GM23338 (cell line): ENCODE measurements at regions not wholly inside any gene's neighbourhood (a gene's known extent, or its start where the extent isn't known, plus 50 kb on each side); places are given as distances from the start of the nearest gene placed in this dataset.

ENCODE experiments used
- CREB1 ChIP-seq: fragments of 250-450 bp; sonication (Bioruptor Pico); IDR thresholded peaks from 2 replicates; pipeline ENCODE4 v1.5.0; 2020; ENCODE audit warnings: low read depth, mild to moderate bottlenecking, moderate library complexity
- EZH2 ChIP-seq: fragments of 200-600 bp; sonication (generic); IDR thresholded peaks from one replicate; pipeline ENCODE4 v1.8.0; 2017; ENCODE audit warnings: antibody characterized with exemption, mild to moderate bottlenecking, low read depth; ENCODE audit not compliant: unreplicated experiment
- EZH2phosphoT487 ChIP-seq: fragments of 200-600 bp; sonication (generic); IDR thresholded peaks from one replicate; pipeline ENCODE4 v1.8.1; 2018; ENCODE audit warnings: antibody characterized with exemption; ENCODE audit not compliant: unreplicated experiment
- JUNB ChIP-seq: IDR thresholded peaks from one replicate; pipeline ENCODE4 v1.6.1; 2016; ENCODE audit warnings: antibody characterized with exemption; ENCODE audit not compliant: unreplicated experiment
- POLR2AphosphoS5 ChIP-seq: IDR thresholded peaks from 2 replicates; pipeline ENCODE4 v1.6.1; 2016; ENCODE audit warnings: antibody characterized with exemption, low read depth
- STAT1 ChIP-seq: IDR thresholded peaks from one replicate; pipeline ENCODE4 v1.6.1; 2016; ENCODE audit warnings: antibody characterized with exemption; ENCODE audit not compliant: unreplicated experiment
- ZNF331 ChIP-seq: fragments of 250-450 bp; sonication (Bioruptor Pico); IDR thresholded peaks from 2 replicates; pipeline ENCODE4 v1.5.0; 2020; ENCODE audit warnings: low read depth, mild to moderate bottlenecking, moderate library complexity
- TF ChIP-seq, protein P1 (sequence below), 2 experiments: fragments of 200-600 bp in 1 of 2; sonication (generic) in 1 of 2; conservative IDR thresholded peaks; 2 replicates each; pipeline versions ENCODE4 v1.5.1 to v1.6.1; 2016 to 2017; ENCODE audit warnings: antibody characterized with exemption in 2 of 2, low read depth in 2 of 2, mild to moderate bottlenecking in 2 of 2, moderate library complexity in 1 of 2
- TF ChIP-seq, protein P2 (sequence below): IDR thresholded peaks from 2 replicates; pipeline ENCODE4 v1.6.1; 2016; ENCODE audit warnings: antibody characterized with exemption
- TF ChIP-seq, protein P3 (sequence below): IDR thresholded peaks from one replicate; pipeline ENCODE4 v1.6.1; 2018; ENCODE audit warnings: antibody characterized with exemption; ENCODE audit not compliant: unreplicated experiment

DNA sequence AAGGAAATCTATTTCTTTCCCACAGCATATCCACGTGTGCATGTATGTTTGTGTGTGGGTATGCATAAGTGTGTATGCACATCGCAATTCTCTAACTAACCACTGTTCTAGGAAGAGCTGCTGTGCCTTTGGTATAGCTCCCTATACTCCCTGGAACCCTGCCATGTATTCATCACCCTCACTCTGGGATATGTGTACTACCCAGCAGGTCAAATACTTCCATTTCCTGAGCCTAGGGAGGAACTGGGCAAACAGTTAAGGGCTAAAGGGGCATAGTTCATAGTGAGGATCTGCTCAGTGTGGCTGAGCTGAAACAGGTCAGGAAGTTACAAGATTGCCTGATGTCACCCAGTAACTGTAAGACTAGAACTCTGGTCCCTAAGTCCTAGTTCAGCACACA, 260.4 kb downstream of the RPLP1 start:
- TF ChIP-seq, protein P1, sequence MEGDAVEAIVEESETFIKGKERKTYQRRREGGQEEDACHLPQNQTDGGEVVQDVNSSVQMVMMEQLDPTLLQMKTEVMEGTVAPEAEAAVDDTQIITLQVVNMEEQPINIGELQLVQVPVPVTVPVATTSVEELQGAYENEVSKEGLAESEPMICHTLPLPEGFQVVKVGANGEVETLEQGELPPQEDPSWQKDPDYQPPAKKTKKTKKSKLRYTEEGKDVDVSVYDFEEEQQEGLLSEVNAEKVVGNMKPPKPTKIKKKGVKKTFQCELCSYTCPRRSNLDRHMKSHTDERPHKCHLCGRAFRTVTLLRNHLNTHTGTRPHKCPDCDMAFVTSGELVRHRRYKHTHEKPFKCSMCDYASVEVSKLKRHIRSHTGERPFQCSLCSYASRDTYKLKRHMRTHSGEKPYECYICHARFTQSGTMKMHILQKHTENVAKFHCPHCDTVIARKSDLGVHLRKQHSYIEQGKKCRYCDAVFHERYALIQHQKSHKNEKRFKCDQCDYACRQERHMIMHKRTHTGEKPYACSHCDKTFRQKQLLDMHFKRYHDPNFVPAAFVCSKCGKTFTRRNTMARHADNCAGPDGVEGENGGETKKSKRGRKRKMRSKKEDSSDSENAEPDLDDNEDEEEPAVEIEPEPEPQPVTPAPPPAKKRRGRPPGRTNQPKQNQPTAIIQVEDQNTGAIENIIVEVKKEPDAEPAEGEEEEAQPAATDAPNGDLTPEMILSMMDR (conservative IDR thresholded peaks at IDR 0.05; ENCODE audit: low read depth in 2 of 2) = no peak
- TF ChIP-seq, protein P2, sequence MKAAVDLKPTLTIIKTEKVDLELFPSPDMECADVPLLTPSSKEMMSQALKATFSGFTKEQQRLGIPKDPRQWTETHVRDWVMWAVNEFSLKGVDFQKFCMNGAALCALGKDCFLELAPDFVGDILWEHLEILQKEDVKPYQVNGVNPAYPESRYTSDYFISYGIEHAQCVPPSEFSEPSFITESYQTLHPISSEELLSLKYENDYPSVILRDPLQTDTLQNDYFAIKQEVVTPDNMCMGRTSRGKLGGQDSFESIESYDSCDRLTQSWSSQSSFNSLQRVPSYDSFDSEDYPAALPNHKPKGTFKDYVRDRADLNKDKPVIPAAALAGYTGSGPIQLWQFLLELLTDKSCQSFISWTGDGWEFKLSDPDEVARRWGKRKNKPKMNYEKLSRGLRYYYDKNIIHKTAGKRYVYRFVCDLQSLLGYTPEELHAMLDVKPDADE = no peak
- TF ChIP-seq EZH2phosphoT487 (no peak), JUNB (no peak), EZH2 (no peak), ZNF331 (CRISPR knock-in tag) (no peak), POLR2AphosphoS5 (no peak), CREB1 (CRISPR knock-in tag) (no peak), STAT1 (no peak)
- TF ChIP-seq, protein P3, sequence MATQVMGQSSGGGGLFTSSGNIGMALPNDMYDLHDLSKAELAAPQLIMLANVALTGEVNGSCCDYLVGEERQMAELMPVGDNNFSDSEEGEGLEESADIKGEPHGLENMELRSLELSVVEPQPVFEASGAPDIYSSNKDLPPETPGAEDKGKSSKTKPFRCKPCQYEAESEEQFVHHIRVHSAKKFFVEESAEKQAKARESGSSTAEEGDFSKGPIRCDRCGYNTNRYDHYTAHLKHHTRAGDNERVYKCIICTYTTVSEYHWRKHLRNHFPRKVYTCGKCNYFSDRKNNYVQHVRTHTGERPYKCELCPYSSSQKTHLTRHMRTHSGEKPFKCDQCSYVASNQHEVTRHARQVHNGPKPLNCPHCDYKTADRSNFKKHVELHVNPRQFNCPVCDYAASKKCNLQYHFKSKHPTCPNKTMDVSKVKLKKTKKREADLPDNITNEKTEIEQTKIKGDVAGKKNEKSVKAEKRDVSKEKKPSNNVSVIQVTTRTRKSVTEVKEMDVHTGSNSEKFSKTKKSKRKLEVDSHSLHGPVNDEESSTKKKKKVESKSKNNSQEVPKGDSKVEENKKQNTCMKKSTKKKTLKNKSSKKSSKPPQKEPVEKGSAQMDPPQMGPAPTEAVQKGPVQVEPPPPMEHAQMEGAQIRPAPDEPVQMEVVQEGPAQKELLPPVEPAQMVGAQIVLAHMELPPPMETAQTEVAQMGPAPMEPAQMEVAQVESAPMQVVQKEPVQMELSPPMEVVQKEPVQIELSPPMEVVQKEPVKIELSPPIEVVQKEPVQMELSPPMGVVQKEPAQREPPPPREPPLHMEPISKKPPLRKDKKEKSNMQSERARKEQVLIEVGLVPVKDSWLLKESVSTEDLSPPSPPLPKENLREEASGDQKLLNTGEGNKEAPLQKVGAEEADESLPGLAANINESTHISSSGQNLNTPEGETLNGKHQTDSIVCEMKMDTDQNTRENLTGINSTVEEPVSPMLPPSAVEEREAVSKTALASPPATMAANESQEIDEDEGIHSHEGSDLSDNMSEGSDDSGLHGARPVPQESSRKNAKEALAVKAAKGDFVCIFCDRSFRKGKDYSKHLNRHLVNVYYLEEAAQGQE = no peak
